GM21423 (cell line): ENCODE measurements at regions not wholly inside any gene's neighbourhood (a gene's known extent, or its start where the extent isn't known, plus 50 kb on each side); places are given as distances from the start of the nearest gene placed in this dataset.
"Not testable (repeated sequence)": the region's sequence is repeated elsewhere in the genome, so short reads cannot be mapped to it uniquely, and the experiment has no call there.

Experiments used
- ATAC-seq: cut with Tn5 transposase; IDR thresholded peaks from one replicate; pipeline ENCODE4 v1.9.1; 2021; ENCODE audit warnings: mild to moderate bottlenecking, moderate library complexity; ENCODE audit not compliant: unreplicated experiment

DNA sequence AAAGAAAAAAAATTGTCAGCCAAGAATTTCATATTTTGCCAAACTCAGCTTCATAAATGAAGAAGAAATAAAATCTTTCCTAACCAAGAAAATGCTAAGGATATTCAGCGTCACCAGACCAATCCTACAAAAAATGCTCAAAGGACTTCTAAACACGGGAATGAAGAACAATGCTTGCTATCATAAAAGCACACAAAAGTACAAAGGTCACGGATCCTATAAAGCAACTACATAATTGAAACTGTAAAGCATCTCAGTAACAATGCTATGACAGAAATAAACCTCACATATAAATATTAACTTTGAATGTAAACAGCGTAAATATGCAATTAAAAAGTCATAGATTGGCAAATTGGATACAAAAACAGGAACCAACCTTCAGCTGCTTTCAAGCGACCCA, 1314.6 kb upstream of the GYPC start:
- ATAC-seq = no peak

DNA sequence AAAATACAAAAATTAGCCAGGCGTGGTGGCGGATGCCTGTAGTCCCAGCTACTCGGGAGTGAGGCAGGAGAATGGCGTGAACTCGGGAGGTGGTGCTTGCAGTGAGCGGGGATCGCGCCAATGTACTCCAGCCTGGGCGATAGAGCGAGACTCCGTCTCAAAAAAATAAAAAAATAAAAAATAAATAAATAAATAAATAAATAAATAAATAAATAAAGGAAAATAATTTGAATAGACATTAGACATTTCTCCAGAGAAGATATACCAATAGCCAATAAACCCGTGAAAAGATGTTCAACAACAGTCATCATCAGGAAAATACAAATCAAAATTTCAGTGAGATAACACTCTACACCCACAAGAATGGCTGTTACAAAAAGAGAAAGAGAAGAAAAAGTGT, 1302.4 kb upstream of the GYPC start:
- not testable (repeated sequence) for ATAC-seq

DNA sequence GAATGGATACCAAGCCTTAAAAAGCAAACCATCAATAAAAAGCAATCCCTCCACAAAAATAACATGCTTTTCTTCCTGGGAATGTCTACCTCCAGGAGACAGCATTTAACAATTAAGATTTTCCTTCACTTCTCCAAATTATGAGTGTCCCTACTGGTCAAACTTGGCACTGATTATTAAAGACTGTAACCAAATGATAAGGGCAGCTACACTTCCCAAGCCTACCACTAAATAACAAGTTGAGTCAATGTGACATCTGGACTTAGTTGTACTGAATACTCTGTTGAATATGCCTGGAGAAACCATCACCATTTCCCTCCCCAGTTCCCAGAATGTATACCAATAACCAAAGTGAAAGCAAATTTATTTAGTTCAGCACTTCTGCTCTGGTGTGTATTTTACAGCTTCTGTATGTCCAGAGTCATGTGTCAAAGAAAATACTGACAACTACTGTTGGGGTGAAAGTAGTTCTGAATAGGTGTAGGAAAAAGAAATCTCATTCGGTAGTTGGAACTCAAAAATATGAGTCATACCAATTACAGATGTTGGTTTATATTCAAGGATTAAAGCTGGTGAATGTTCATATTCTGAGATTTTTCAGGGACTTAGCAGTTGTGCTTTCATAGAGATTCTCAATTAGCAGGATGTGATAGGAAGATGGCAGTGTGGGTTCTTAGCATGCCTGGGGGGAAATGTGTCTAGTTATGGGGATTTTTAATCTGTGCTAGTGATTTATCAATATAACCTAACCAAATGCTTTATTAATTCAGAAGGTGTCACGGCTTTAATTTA, 1291.6 kb upstream of the GYPC start:
- no peak for ATAC-seq

DNA sequence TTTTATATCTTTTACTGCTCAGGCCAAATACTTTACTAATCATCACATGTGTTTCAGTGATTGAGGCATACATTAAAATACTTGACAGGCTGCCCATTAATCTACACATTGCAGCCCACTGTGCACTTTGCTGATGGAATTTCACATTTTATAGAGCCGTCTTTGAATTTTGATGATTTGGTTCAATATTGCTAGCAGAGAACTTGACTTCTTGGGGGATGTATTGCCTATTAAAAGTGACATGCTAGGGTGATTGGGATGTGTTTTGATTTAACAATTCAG, 1291.0 kb upstream of the GYPC start:
- no peak for ATAC-seq

DNA sequence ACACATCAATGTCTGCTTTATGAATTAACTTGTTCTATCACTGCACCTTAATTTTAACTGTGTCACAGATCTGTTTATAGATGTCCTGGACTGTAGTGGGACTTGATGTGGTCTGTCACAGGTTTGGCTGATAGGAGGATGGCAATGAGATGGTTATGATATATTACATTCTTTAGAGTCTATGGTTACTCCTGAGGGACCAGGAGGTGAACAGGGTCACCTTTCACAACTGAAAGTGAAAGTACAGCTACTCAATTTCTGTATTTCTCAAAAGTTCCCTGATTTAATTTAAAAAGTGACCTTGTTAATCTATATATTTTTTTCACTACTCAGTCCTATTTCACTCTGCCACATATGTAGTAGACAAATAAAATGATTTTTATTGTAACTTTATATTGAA, 1284.1 kb upstream of the GYPC start:
- no peak for ATAC-seq

DNA sequence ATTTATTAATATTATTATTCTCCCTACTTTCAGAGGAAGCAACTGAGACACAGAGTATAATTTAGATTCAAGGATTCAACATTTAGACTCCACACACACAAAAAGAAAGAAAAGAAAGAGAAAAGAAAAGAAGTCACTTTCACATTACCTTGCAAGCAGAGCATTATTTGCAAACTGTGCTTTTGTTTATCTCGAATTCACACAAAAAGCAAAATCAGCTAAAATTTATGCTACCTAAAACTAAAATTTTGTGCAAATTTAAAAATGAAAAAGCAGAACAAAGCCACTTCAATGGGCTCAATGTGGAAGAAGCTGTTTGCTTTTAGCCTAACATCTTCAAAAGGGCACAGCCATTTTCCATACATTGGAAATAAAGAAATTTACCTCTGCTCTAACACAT, 1282.7 kb upstream of the GYPC start:
- no peak for ATAC-seq

DNA sequence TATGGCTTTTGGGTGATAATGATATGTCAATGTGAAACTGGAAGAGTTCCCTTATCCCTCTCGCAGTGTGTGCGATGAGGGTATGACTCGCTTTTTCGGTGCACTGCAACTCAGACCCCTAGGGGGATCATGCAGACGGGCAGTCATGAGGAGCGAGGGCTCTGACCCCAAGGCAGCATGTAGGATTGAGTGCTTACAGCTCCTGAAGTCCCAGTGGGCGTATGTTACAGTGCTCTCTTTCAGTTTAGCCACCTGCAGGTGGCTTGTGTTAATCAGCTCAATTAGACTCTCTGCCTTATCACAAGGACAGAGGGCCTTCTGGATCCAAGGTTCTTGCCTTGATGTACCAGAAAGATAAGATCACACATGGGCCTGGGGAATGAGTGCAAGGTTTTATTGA, 1269.9 kb upstream of the GYPC start:
- ATAC-seq = no peak

DNA sequence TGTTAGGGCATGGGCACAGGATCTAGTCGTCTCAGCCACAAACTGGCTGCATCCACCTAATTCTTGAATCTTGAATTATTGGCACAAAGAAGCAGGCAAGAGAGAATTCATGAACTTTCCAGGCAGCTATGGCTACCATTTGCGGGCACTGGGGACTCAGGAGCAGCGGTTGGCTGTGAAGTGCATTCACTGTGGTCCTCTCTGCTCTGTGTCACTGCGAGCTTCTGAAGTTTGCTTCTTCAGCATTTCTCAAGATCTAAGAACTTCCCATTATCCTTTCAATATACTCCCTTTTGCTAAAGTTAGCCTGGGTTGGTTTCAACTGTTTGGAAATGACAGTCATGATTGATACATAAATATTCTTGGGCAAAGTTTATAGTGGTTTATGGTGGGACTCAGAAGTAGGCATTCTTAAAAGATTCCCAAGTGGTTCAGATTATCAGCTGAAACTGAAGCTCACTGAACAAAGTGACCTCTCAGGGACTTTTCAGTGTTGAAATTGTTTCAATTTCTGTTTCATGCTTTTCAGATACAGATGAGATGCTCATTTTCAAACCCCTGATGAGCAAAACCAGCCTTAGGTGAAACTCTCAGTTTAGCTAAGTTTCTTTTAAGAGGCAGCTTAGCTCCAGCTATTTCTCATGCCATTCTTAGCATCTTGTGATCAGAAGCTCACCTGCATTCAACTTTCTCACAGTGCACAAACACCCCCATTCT, 1258.3 kb upstream of the GYPC start:
- peak; percentile 91 for ATAC-seq

DNA sequence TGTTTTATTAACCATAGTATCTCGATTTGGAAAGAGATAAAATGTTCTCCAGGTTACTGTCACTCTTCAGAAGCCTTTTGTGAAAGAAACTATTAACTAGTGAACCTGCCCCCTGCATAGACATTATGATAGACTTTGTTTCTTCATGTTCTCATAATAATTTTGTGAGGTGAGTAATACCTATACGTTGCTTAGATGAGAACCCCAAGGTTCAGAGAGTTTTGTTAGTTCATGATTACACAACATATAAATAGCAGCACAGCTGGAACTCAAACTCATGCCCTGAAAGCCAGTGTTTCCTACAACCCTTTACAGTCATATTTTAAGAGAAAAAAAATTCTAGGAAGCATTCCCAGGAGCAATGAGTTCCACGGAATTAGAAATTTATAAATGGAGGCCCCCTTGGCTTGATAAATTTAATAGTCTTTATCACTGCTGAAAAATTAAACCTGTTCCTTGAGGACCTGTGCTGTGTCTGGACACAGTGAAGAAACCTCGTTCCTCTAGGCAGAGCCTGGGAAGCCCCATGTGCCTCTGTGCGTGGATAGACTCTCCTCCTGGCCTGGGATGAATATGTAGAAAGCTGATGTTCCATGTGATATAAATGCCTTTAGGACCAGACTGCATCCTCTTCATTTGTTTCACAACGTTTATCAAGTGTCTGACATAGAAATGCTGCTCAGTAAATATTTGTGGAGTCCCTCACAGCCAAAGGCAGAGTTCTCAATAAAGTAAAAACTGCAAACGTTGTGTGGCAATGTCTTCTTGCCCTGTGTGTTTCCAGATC, 1257.0 kb upstream of the GYPC start:
- no peak for ATAC-seq

DNA sequence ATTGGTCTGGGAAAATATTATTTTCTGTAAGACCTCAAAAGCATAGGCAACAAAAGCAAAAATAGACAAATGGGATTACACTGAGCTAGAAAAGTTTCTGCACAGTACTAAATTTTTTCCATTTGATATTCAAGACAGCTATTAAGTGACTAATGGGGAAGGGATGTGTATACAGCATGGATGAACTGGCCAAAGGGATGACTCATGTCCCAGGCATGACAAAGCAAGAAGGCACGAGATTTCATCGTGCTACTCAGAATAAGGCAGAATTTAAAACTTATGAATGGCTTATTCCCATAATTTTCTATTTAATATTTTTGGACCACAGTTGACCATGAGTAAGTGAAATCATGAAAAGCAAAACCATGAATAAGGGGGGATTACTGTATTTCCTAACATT, 1250.1 kb upstream of the GYPC start:
- no peak for ATAC-seq

DNA sequence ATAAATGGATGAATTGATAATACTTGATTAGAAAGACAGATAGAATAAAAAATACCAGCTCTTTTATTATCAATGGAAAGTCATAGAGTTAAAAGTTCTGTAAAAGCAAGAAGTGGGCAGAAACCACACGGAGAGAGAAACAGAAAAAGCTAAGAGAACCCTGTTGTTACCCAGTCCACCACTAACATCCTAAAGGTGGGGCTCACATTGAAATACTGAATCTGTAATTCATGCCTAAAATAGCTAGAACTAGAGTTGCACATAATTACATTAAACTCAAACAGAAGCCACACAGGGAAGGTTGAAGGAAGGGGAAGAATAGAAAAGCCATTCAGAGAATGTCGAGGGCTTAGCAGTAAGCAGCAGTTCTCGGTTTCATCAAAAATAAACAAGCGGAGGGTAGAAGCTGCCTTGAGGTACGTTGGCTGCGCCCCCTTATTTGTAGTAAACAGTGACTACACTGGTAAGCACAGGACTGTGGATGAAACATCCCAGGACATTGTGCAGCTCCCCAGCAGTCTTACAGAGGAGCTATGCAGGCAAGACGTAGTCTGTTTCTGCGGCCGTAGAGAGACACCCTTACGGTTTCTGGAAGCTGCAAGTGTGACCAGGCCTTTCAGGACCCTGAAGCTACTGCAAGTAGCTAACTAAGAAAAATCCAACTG, 1247.0 kb upstream of the GYPC start:
- ATAC-seq = no peak

DNA sequence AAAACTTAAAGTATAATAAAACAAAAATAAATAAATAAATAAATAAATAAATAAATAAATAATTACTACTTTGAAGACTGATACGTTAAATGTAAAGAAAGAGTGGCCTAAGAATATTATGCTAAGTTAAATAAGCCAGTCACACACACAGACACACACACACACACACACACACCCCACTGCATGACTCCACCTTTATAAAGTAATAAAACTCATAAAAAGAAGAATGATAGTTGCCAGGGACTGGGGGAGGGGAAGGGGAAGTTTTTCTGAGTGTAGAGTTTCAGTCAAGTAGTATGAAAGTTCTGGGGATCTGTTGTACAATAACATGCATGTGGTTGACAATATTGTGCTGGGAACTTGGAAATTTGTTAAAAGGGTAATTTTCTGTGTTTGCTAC, 1237.5 kb upstream of the GYPC start:
- no peak for ATAC-seq

DNA sequence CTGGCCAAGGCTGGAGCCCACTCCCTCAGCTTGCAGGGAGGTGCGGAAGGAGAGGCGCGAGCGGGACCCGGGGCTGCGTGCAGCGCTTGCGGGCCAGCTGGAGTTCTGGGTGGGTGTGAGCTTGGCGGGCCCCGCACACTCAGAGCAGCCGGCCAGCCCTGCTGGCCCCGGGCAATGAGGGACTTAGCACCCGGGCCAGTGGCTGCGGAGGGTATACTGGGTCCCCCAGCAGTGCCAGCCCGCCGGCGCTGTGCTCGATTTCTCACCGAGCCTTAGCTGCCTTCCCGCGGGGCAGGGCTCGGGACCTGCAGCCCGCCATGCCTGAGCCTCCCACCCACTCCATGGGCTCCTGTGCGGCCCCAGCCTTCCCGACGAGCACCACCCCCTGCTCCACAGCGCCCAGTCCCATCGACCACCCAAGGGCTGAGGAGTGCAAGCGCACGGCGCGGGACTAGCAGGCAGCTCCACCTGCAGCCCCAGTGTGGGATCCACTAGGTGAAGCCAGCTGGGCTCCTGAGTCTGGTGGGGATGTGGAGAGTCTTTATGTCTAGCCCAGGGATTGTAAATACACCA, 1233.7 kb upstream of the GYPC start:
- ATAC-seq = not testable (repeated sequence)

DNA sequence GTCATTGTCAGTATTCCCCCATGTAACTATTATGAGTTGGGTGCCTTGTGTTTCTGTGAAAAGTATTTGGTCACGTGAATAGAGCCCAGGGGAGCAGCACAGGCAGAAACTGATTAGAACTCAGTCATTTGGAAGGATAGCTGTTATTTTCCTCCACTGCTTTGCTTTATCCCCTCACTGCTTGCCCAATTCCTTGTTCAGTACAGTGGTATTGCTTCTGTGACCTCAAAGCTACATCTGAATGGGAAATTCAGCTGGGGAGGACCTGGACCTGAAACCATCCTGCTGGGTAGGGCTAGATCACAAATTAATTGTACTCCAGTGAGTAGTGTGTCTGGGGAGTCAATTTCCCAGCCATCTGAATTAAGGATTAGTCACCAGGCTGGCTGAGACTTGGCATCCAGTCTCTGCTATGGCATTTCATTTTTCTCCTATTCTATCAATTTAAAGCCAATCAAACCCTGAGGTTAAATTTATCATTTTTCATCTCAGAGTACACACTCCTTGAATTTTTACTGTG, 1231.6 kb upstream of the GYPC start:
- no peak for ATAC-seq

DNA sequence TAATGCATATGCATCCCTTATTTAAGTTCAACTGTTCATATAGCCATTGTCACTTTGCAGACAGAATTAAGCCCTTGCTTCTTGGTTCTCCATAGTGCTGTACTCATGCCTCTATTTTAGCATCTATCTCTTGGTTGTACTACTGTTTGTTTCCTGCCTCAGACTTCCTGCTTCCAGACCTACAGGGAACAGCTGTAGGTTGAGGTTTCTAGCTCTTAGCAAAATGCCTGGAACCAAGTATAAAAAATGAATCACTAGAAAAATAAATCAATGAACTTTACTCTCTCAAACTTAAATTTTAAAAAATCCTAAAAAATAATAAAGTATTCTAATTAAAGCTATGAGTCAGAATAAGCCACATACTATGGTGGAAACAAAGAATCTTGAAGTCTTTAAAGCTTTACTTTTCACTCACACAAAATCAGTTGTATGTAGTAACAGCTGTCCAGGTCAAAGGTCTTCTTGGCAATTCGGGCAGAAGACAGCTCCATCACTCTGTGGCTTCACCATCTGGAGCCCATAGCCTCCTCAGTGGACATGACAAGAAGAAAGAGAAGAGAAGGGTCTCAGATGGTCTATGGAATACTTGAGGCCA, 1228.1 kb upstream of the GYPC start:
- ATAC-seq = no peak

DNA sequence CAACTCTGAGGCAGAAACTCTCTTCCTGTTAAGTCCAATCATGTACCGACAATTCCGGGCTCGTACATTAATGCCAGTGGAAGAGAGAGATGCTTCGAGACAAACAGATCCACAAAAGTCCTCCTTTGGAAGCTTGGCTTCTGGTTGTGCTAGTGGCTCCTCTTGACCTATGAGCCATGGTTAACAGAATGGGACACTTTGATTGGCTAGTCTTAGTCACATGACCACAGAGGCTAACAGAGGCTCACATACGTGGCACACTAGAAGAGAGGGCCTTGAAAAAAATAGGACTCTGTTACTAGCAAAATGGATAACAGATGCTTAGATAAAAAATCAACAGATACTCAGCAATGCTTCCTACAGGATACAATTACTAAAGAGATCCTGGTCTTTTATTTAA, 1211.9 kb upstream of the GYPC start:
- no peak for ATAC-seq

DNA sequence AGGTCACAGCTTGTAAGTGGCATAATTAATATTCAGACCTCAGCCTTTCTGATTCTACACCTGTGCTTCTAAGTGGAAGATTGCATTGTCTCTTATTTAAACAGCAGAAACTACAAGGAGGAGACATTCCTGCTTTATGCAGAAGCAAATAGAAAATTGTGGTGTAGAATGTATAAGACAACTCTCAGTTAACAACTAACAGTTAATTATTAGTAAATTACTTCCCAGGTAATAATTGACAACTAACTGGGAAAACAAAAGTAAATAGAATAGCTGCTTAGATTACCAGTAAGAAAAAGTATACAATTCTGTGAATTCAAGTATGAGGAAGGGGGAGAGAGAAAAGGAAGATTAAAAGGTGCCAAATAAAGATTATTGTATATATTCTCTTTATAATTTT, 1210.5 kb upstream of the GYPC start:
- ATAC-seq = no peak

DNA sequence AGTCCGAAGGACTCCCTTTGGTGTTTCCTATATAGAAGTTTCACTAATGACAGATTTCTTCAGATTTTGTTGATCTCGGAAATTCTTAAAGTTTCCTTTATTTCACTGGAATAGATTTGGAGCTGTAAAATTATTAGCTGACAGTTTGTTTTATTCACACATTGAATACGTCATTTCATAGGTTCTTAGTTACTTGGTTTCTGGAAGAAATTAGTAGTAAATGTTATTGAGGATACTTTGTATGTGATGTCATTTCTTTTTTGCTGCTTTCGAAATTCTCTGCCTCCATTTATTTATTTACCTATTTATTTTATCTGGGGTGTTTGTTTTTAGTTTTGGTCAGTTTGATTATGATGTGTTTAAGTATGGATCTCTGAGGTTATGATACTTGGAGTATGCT, 1205.9 kb upstream of the GYPC start:
- no peak for ATAC-seq

DNA sequence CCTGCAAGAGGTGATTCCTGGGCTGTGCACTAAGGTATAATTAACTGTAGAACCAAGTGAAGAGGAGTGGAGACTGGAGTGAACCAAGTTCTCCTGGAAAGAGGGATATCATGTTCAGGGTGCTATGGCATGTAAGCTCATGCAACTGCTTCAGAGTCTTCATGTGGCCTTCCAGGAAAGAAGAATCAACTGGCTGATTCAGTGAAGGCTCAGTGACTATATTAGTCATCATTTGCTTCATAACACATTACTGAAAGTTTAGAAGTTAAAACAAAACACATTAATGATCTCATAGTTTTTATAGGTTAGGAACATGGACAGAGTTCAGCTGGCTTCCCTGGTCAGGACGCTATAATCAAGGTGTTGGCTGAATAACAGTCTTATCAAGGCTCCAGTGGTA, 1200.8 kb upstream of the GYPC start:
- no peak for ATAC-seq

DNA sequence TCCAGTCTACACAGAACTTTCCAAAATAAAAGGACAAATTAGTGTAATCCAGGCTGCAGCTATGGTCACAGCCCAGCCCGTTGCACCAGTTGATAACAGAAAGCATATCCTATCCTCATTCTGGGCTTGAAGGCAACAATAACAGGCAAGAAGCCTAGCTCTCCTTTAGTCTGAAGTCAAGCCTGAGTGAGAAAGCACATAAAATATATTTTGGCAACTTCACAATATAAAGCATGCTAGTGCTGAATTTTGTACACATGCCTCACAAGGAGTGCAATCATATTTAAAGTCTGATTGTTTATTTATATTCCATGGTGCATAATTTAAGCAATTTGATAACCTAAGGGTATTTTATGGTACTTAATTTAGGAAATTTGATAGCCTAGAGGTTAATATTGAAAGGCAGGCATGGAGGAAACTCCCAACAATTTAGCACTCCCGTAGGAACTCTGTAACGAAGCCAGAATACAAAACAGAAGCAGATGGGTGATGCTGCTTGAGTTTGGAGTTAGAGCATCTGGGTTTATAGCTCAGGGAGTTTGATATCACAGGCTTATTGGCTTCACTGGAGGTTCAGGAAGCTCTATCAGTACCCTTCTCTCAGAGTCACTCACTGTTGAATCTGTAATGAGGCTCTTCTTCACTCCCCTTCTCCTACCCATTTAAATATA, 1199.1 kb upstream of the GYPC start:
- ATAC-seq = no peak
